Muscle of back (tissue), 3 donors: ENCODE measurements at regions not wholly inside any gene's neighbourhood (a gene's known extent, or its start where the extent isn't known, plus 50 kb on each side); places are given as distances from the start of the nearest gene placed in this dataset.

Experiments
- DNase-seq, 3 donors: peaks; one replicate each; pipeline versions ENCODE4 v3.0.0 to v3.0.0-alpha.2; 2013

GRCh38 chr9:84174486-84174885 is 166.1 kb downstream of the SLC28A3 start:
- DNase-seq: no peak

DNA sequence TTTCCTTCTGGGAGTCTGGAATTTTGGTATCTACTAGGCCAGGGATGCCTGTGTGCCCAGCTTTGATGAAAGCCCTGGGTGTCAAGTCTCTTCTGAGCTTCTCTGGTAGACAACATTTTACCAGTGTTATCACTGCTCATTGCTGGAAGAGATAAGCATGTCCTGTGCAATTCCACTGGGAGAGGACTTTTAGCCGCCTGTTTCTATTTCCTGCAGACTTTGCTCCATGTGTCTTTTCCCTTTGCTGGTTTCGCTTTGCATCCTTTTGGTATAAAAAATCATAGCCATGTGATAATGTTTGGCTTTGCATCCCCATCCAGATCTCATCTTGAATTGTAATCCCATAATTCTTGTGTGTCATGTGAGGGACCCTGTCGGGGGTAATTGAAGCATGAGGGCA is 163.2 kb downstream of the SLC28A3 start:
- no peak for DNase-seq

GRCh38 chr9:84179531-84179930 is 161.0 kb downstream of the SLC28A3 start:
- no peak for DNase-seq

- no peak for DNase-seq
Measured at GRCh38 chr9:84187090-84187489, 153.5 kb downstream of the SLC28A3 start.

DNA sequence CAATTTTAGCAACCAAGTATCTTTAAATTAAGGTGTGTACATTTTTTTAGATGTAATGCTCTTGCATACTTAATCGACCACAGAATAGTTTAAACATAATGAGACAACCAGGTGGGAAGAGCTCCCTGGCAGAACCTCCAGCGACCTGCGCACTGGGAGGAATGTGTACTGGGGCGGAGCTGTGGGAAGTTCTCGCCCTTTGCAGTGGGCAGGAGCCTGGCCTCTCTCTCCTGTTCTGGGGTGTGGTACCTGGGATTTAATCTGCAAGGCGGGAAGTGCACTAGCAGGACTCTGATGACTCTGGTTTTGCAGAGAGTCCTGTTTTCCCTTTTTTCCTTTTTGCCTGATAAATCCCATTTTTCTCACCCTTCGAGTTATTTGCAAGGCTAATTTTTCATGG is 150.7 kb downstream of the SLC28A3 start:
- no peak for DNase-seq

DNA sequence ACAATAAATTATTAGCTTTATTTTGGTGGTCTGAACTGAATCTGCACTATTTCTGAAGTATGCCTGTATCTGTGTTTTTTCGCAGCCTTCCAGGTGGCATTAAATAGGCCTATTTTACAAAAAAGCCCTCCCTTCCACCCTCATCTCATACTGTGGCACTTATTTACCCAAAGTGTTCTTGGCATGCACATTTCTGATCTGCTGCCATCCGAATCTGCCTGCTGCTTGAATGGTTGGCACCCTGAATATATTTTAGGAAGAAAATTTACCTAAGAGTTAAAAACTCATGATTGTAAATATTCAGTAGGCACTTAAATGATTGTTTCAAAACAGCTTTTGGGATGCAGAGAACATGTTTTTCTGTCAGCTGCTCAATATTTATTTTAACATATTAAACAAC is 150.1 kb downstream of the SLC28A3 start:
- DNase-seq: no peak

DNA sequence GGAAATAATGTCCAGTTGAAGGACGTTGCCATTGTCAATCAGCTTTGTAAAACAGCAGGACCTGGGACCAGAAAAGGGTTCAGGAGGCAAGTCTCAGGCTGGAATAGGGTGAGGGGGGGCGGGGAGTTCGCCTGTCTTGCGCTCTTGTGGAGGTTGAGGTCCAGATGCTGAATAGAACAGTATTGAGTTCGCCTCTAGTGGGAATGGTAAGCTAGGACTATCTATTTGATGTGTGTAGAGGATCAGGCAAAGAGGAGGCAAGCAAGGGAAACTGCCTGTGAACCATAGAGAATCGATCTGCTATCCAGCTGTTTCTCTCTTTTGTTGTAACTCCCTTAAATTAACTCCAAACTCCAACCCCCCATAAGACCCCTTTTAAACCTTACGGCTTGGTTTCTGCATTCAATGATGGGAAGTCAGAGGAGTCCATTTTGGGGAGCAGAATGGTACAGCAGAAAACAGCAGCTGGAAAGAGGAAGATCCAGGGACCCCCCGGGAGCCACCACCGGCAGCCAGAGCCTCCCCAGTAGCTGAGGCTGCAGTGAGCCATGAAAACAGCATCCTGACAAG is 133.7 kb downstream of the SLC28A3 start:
- DNase-seq: peak in 1 of 3 donors; percentile 34

DNA sequence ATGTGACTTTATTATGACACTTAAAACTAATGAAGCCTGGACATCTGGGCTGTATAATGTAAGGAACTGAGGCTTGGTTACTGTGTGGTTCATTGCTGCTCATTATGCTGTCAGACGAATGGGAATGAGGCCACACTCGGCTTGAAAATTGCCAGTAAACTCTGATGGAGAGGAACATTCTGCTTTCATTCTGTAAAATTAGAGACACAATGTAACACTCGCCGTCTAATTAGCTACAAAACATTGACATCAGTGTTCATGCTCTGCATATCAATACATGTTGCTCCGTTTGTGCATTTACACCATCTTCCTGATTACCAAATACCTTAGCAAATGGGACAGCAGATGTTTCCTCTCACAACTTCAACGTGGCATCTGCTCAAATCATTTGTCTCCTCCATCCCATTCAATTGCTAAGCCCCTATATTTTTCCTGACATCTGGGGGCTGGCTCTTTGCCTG is 133.0 kb downstream of the SLC28A3 start:
- DNase-seq: peak in 1 of 3 donors; percentile 65

DNA sequence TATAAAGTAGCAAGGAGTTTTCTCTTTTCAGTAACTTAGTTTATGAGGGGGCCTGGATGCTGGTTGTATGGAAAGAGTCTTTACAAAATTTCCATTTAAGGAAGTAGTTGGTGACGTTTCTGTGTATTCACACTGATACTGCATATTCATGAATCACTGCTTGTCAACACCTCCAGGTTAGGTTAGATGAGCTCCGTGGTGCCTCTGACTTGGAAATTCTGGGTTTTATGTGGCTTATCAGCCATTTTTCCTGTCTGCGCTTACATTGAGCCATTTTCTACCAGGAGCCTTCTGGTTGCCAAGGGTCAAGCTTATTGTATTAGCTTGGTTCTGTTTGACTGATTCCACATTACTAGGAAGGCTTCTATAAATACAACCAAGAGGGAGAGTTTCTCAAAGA is 128.3 kb downstream of the SLC28A3 start:
- DNase-seq: peak in 1 of 3 donors; percentile 4

GRCh38 chr9:84212982-84213381 is 127.6 kb downstream of the SLC28A3 start:
- DNase-seq: no peak

GRCh38 chr9:84216151-84216550 is 124.4 kb downstream of the SLC28A3 start:
- no peak for DNase-seq

DNA sequence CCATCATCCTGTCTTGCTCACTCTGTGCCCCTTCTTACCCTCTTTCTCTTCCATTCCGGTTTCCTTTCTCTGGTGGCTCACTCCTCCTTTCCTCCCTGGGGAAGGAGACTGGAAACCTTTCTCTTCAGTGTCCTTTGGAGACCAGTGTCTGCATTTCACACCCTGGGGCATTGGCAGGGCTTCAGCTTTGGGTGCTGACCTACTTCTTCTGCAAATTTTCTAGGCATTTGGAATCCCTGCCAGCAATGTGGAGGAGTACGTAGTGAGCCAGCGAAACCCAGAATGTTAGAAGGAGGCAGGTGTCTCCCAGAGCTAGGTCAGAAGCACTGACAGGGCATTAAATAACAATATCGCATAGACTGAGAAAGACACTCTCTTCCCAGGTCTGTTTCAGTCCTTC is 122.2 kb downstream of the SLC28A3 start:
- DNase-seq: no peak

DNA sequence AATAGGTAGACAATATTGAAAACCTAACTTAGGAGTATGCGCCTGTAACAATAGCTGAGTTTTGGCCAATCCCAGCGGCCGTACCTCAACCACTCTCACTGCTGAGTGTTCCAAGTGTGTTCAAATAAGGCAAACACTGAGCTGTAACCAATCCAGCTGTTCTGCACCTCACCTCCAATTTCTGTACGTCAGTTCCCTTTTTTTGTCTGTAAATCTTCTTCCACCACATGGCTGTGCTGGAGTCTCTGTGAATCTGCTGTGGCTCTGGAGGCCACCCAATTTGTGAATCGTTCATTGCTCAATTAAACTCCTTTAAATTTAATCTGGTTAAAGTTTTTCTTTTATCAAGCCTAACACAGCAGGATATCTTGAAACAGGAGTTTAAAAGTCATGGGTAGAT is 116.3 kb downstream of the SLC28A3 start:
- no peak for DNase-seq
